ENCODE measurements at regions not wholly inside any gene's neighbourhood (a gene's known extent, or its start where the extent isn't known, plus 50 kb on each side); places are given as distances from the start of the nearest gene placed in this dataset.

GRCh38 chr4:181437895-181438294 lies 805.3 kb upstream of the TENM3 start:
- Histone ChIP-seq H3K4me1 (ENCODE audit: control insufficient read depth in 2 of 3, insufficient read depth in 2 of 3, low read depth in 1 of 3, low read length in 3 of 3) (no peaks in the 10 kb centered on the region), H3K9me3 (ENCODE audit: control insufficient read depth in 2 of 3, insufficient read depth in 1 of 3, low read length in 3 of 3) (no peaks in the 10 kb centered on the region), H3K9ac (ENCODE audit: low read length in 3 of 3) (no peak overlapping the region), H3K27ac (ENCODE audit: low read depth in 2 of 2, low read length in 2 of 2) (no peak overlapping the region), H3K36me3 (ENCODE audit: control insufficient read depth in 2 of 3, insufficient read depth in 3 of 3, low read length in 3 of 3) (no peaks in the 10 kb centered on the region), H3K4me3 (ENCODE audit: low read length in 3 of 3) (no peak overlapping the region), H3K27me3 (ENCODE audit: control insufficient read depth, insufficient read depth, low read length) (no peaks in the 10 kb centered on the region)
- FAIRE-seq (no peak), DNase-seq (no peak)
- no peak for TF ChIP-seq CTCF (IDR thresholded peaks at IDR 0.05; ENCODE audit: borderline replicate concordance, extremely low read depth, insufficient read depth)
- intact Hi-C loops (cut with DNase I), result no loop called here

- Histone ChIP-seq H3K9me3 (ENCODE audit: control insufficient read depth in 2 of 3, insufficient read depth in 1 of 3, low read length in 3 of 3) (no peaks in the 10 kb centered on the region), H3K36me3 (ENCODE audit: control insufficient read depth in 2 of 3, insufficient read depth in 3 of 3, low read length in 3 of 3) (no peaks in the 10 kb centered on the region), H3K9ac (ENCODE audit: low read length in 3 of 3) (no peak overlapping the region), H3K27ac (ENCODE audit: low read depth in 2 of 2, low read length in 2 of 2) (no peak overlapping the region), H3K4me1 (ENCODE audit: control insufficient read depth in 2 of 3, insufficient read depth in 2 of 3, low read depth in 1 of 3, low read length in 3 of 3) (no peaks in the 10 kb centered on the region), H3K4me3 (ENCODE audit: low read length in 3 of 3) (no peak overlapping the region), H3K27me3 (ENCODE audit: control insufficient read depth, insufficient read depth, low read length) (no peaks in the 10 kb centered on the region)
- intact Hi-C loops (cut with DNase I), result no loop called here
- no peak for DNase-seq
- FAIRE-seq, result no peak
- no peak for TF ChIP-seq CTCF (IDR thresholded peaks at IDR 0.05; ENCODE audit: borderline replicate concordance, extremely low read depth, insufficient read depth)
These were observed 804.6 kb upstream of the TENM3 start for GRCh38 chr4:181438641-181439040.

DNA sequence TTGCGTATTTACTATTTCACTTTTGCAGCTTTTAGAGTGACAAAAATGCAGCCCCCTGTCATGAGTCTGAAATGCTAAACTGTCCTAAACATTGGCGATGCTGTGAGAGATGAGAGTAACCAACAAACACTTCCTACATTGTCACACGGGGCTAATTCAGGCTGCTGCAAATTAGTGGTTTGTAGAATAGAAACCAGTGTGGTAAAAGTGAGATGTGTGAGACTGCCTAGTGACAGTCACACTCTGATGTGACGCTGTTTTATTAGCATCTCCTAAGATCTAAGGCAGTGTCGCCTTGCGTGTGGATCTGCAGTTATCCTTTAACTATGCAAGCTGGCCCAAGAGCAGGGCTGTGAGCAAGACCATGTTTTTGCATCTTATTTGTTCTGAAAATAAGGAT lies 800.2 kb upstream of the TENM3 start:
- H3K4me1 ChIP-seq (ENCODE audit: control insufficient read depth in 2 of 3, insufficient read depth in 2 of 3, low read depth in 1 of 3, low read length in 3 of 3), result no peaks in the 10 kb centered on the region
- no peaks in the 10 kb centered on the region for H3K36me3 ChIP-seq (ENCODE audit: control insufficient read depth in 2 of 3, insufficient read depth in 3 of 3, low read length in 3 of 3)
- H3K27ac ChIP-seq (ENCODE audit: low read depth in 2 of 2, low read length in 2 of 2), result no peak overlapping the region
- H3K9me3 ChIP-seq (ENCODE audit: control insufficient read depth in 2 of 3, insufficient read depth in 1 of 3, low read length in 3 of 3), result no peaks in the 10 kb centered on the region
- TF ChIP-seq CTCF (IDR thresholded peaks at IDR 0.05; ENCODE audit: borderline replicate concordance, extremely low read depth, insufficient read depth), result no peak
- no peak overlapping the region for H3K9ac ChIP-seq (ENCODE audit: low read length in 3 of 3)
- intact Hi-C loops (cut with DNase I), result no loop called here
- DNase-seq (peak in 1 of 5 donors; percentile 2), FAIRE-seq (no peak)
- H3K27me3 ChIP-seq (ENCODE audit: control insufficient read depth, insufficient read depth, low read length), result no peaks in the 10 kb centered on the region
- H3K4me3 ChIP-seq (ENCODE audit: low read length in 3 of 3), result no peak overlapping the region

- DNase-seq (no peak), FAIRE-seq (no peak)
- H3K9me3 ChIP-seq (ENCODE audit: control insufficient read depth in 2 of 3, insufficient read depth in 1 of 3, low read length in 3 of 3), result no peaks in the 10 kb centered on the region
- H3K4me3 ChIP-seq (ENCODE audit: low read length in 3 of 3), result no peak overlapping the region
- intact Hi-C loops (cut with DNase I), result no loop called here
- H3K4me1 ChIP-seq (ENCODE audit: control insufficient read depth in 2 of 3, insufficient read depth in 2 of 3, low read depth in 1 of 3, low read length in 3 of 3), result no peaks in the 10 kb centered on the region
- TF ChIP-seq CTCF (IDR thresholded peaks at IDR 0.05; ENCODE audit: borderline replicate concordance, extremely low read depth, insufficient read depth), result no peak
- no peak overlapping the region for H3K9ac ChIP-seq (ENCODE audit: low read length in 3 of 3)
- no peak overlapping the region for H3K27ac ChIP-seq (ENCODE audit: low read depth in 2 of 2, low read length in 2 of 2)
- H3K36me3 ChIP-seq (ENCODE audit: control insufficient read depth in 2 of 3, insufficient read depth in 3 of 3, low read length in 3 of 3), result no peaks in the 10 kb centered on the region
- H3K27me3 ChIP-seq (ENCODE audit: control insufficient read depth, insufficient read depth, low read length), result no peaks in the 10 kb centered on the region
These were observed 777.4 kb upstream of the TENM3 start for GRCh38 chr4:181465826-181466225.

Data from kidney (tissue), 13 donors.